GM12878 (cell line): ENCODE measurements at regions not wholly inside any gene's neighbourhood (a gene's known extent, or its start where the extent isn't known, plus 50 kb on each side); places are given as distances from the start of the nearest gene placed in this dataset.

ENCODE experiments used
- ATAC-seq: fragments of 200-7000 bp; cut with Tn5 transposase; 3 replicates; pipeline ENCODE4 v1.9.1; 2020; ENCODE audit warnings: mild to moderate bottlenecking, moderate library complexity
- BruUV-seq: library from RNA; stranded (reverse); fragments of 400-500 nt; replicated peaks from 2 replicates; lab custom pipeline; 2021; lab: Mats Ljungman, UMichigan
- CTCF ChIA-PET: fragments of 300-600 bp; sonication (Branson Sonifier 250); formaldehyde crosslinking; extraction: SDS; loops from one replicate; lab custom pipeline; 2021; ENCODE audit warnings: inconsistent platforms; lab: Yijun Ruan, JAX
- POLR2A ChIA-PET: fragments of 350-600 bp; formaldehyde crosslinking; extraction: SDS; loops from one replicate; lab custom pipeline; 2021; ENCODE audit warnings: inconsistent platforms; lab: Charles Lee
- RAD21 ChIA-PET: fragments of 300-600 bp; sonication (Branson Sonifier 250); formaldehyde crosslinking; loops from one replicate; lab custom pipeline; 2023; ENCODE audit warnings: antibody characterized with exemption; ENCODE audit not compliant: unreplicated experiment; lab: Charles Lee
- SMC1A ChIA-PET: fragments of 300-600 bp; sonication (Branson Sonifier 250); formaldehyde crosslinking; loops from one replicate; lab custom pipeline; 2023; ENCODE audit not compliant: unreplicated experiment, uncharacterized antibody; lab: Charles Lee
- DNase-seq: peaks from one replicate; pipeline ENCODE4 v3.0.0-alpha.2; 2011; ENCODE audit warnings: low read depth, low spot score
- FAIRE-seq: peaks from 3 replicates; lab custom pipeline; 2011; peaks lifted over from hg19 to GRCh38; lab: Jason Lieb, UNC
- H2AFZ ChIP-seq: 2 replicates; pipeline ENCODE4 v1.6.0; 2011; ENCODE audit warnings: low read depth, low read length, control low read depth; ENCODE audit not compliant: control insufficient read depth
- H3K27ac ChIP-seq: 2 replicates; pipeline ENCODE4 v1.5.1; 2011; ENCODE audit warnings: control low read depth; ENCODE audit not compliant: control insufficient read depth, insufficient read depth
- H3K27me3 ChIP-seq, 2 experiments: replicated peaks in 1 of 2; 2 replicates each; pipeline versions ENCODE4 v1.6.0 to v1.6.1; 2011; ENCODE audit warnings: low read length in 1 of 2; ENCODE audit not compliant: control insufficient read depth in 2 of 2, insufficient read depth in 2 of 2
- H3K36me3 ChIP-seq, 2 experiments: 2 replicates each; pipeline ENCODE4 v1.5.1; 2011; ENCODE audit warnings: low read length in 1 of 2; ENCODE audit not compliant: control insufficient read depth in 2 of 2, insufficient read depth in 2 of 2
- H3K4me1 ChIP-seq: 2 replicates; pipeline ENCODE4 v1.6.1; 2011; ENCODE audit warnings: mild to moderate bottlenecking, low read length, moderate library complexity, mixed read lengths; ENCODE audit not compliant: control insufficient read depth, insufficient read depth
- H3K4me2 ChIP-seq: 2 replicates; pipeline ENCODE4 v1.6.0; 2011; ENCODE audit warnings: control low read depth; ENCODE audit not compliant: control insufficient read depth, insufficient read depth
- H3K4me3 ChIP-seq: fragments of 200-600 bp; sonication (generic); 2 replicates; pipeline ENCODE4 v1.5.1; 2016
- H3K79me2 ChIP-seq: 2 replicates; pipeline ENCODE4 v1.6.0; 2011; ENCODE audit warnings: low read length; ENCODE audit not compliant: control insufficient read depth, insufficient read depth
- H3K9ac ChIP-seq: 2 replicates; pipeline ENCODE4 v1.8.0; 2011; ENCODE audit warnings: low read length, control low read depth, mixed read lengths; ENCODE audit not compliant: control insufficient read depth, insufficient read depth
- H3K9me3 ChIP-seq: replicated peaks from 3 replicates; pipeline ENCODE4 v1.5.1; 2011; ENCODE audit warnings: mild to moderate bottlenecking, low read length; ENCODE audit not compliant: control insufficient read depth, insufficient read depth
- H4K20me1 ChIP-seq: 2 replicates; pipeline ENCODE4 v1.6.0; 2011; ENCODE audit not compliant: control insufficient read depth, insufficient read depth
- BCL11A ChIP-seq: IDR thresholded peaks from 2 replicates; pipeline ENCODE4 v1.6.1; 2011; ENCODE audit warnings: low read depth, low read length
- BHLHE40 ChIP-seq, 2 experiments: fragments of 450-650 bp in 1 of 2; IDR thresholded peaks; 2 replicates each; pipeline ENCODE4 v1.6.1; 2011 to 2017; ENCODE audit warnings: low read depth in 2 of 2, borderline replicate concordance in 1 of 2, improper control_type of control experiment in 1 of 2, low read length in 1 of 2, mild to moderate bottlenecking in 1 of 2
- CHD2 ChIP-seq: IDR thresholded peaks from 2 replicates; pipeline ENCODE4 v1.6.1; 2011; ENCODE audit warnings: low read depth, low read length, improper control_type of control experiment, borderline replicate concordance
- CTCF ChIP-seq, 3 experiments: IDR thresholded peaks in 2 of 3; conservative IDR thresholded peaks in 1 of 3; 2 replicates each; pipeline ENCODE4 v1.5.1; 2011; ENCODE audit warnings: low read depth in 3 of 3, low read length in 3 of 3, mild to moderate bottlenecking in 3 of 3, control low read depth in 2 of 3, moderate library complexity in 2 of 3, inconsistent platforms in 1 of 3, mixed read lengths in 1 of 3; ENCODE audit not compliant: control insufficient read depth in 2 of 3, insufficient read depth in 1 of 3; ENCODE audit errors: extremely low read depth in 1 of 3
- FOS ChIP-seq: IDR thresholded peaks from 3 replicates; pipeline ENCODE4 v1.6.1; 2011; ENCODE audit warnings: borderline replicate concordance; ENCODE audit not compliant: insufficient read length; ENCODE audit errors: extremely low read depth
- GATAD2B ChIP-seq: fragments of 450-650 bp; conservative IDR thresholded peaks from 2 replicates; pipeline ENCODE4 v1.6.1; 2017; ENCODE audit warnings: low read depth, mild to moderate bottlenecking, moderate library complexity
- KLF5 ChIP-seq: fragments of 450-650 bp; IDR thresholded peaks from 2 replicates; pipeline ENCODE4 v1.6.1; 2014; ENCODE audit warnings: mild to moderate bottlenecking; ENCODE audit not compliant: partially characterized antibody
- MEF2B ChIP-seq: fragments of 450-650 bp; IDR thresholded peaks from 2 replicates; pipeline ENCODE4 v1.6.1; 2018; ENCODE audit warnings: mild to moderate bottlenecking, moderate library complexity; ENCODE audit not compliant: partially characterized antibody, poor library complexity, severe bottlenecking
- MTA2 ChIP-seq: fragments of 450-650 bp; IDR thresholded peaks from 2 replicates; pipeline ENCODE4 v1.6.1; 2016; ENCODE audit warnings: low read depth, mild to moderate bottlenecking, moderate library complexity
- YY1 ChIP-seq: IDR thresholded peaks from 2 replicates; pipeline ENCODE4 v1.6.1; 2011; ENCODE audit warnings: low read depth, mild to moderate bottlenecking, low read length
- WGBS: methylation state at CpG from one replicate; pipeline ENCODE4 v1.1.6; 2016; ENCODE audit warnings: low lambda C conversion rate; ENCODE audit not compliant: insufficient replicate concordance, insufficient coverage; ENCODE audit errors: missing lambda C conversion rate; 5-methylcytosine and 5-hydroxymethylcytosine counted together
- in situ Hi-C: fragments of 300-500 bp; cut with MboI; formaldehyde crosslinking; loops from 9 replicates; pipeline ENCODE4 v1.14.3; 2018; ENCODE audit warnings: mixed read lengths
- intact Hi-C: fragments of 100-400 bp; cut with micrococcal nuclease; formaldehyde crosslinking; loops from one replicate; pipeline ENCODE4 v1.14.2; 2022; ENCODE audit not compliant: unreplicated experiment

DNA sequence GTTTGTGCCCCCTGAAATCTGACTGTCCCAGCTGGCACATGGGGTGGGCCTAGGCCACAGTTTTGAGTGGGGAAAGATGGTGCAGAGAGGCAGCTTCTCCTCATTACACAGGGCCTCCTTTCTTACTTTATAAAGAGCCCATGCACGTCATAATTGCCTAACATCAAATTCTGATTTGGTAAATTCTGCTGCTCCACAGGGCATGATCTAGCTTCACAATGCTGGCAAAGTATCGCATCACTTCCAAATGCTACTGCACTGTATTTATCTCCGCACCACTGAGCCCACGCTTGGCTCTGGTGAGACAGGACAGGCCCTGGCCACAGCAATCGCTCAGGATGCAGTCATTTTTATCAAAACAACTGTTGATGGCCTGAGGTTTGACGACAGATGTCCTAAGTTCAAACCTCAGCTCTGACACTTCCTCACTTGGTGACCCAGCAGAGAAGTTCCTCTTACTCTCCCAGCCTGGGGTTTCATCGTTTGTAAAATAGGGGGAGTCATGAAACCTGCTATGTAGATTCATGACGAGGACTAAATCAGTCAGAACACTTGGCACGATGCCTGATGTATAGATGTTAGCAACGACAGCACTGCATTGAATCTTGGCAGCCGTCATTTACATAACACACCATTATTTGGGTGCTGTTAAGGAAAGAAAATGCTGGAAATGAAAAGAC, 187.9 kb downstream of the TTLL2 start:
- 19% methylated on average over 11 of the region's 11 CpGs for WGBS
- Histone ChIP-seq H3K9me3 (no peaks in the 10 kb centered on the region), H3K27ac (no peak overlapping the region), H3K4me3 (no peak overlapping the region), H3K27me3 (no peaks in the 10 kb centered on the region), H3K79me2 (no peaks in the 10 kb centered on the region), H3K9ac (no peak overlapping the region), H4K20me1 (no peaks in the 10 kb centered on the region), H2AFZ (no peak overlapping the region), H3K4me2 (no peak overlapping the region), H3K4me1 (no peaks in the 10 kb centered on the region), H3K36me3 (no peaks in the 10 kb centered on the region)
- DNase-seq (no peak), FAIRE-seq (no peak), ATAC-seq (no peak; the same call in 2 of the 3 replicates)
- in situ Hi-C loops (no loop called here), intact Hi-C loops (no loop called here)
- no TSS peak for BruUV-seq
- ChIA-PET CTCF (no interaction called here), SMC1A (no interaction called here), POLR2A (no interaction called here), RAD21 (no interaction called here)
- TF ChIP-seq BHLHE40 (IDR thresholded peaks at IDR 0.05; ENCODE audit: borderline replicate concordance in 1 of 2, low read depth in 2 of 2, low read length in 1 of 2) (no peak), BCL11A (no peak)

- no peak overlapping the region for H3K27ac ChIP-seq
Measured at GRCh38 chr6:167513778-167514177, 188.9 kb downstream of the TTLL2 start.

More at GRCh38 chr6:167513778-167514177, 188.9 kb downstream of the TTLL2 start:
- no TSS peak for BruUV-seq
- in situ Hi-C loops (no loop called here), intact Hi-C loops (no loop called here)
- Histone ChIP-seq H3K4me2 (no peak overlapping the region), H4K20me1 (no peaks in the 10 kb centered on the region), H3K27me3 (no peaks in the 10 kb centered on the region)
- SMC1A ChIA-PET, result no interaction called here
- CTCF ChIA-PET, result interaction anchor here (0.9 kb wide), 1 partner anchor 17 kb away, joined by 4 read pairs; no protein-coding TSS in a partner anchor
- TF ChIP-seq FOS (no peak), MTA2 (no peak), GATAD2B (no peak), CTCF (IDR thresholded peaks at IDR 0.05 in 2 of 3, conservative IDR thresholded peaks at IDR 0.05 in 1 of 3; ENCODE audit: control insufficient read depth in 2 of 3, extremely low read depth in 1 of 3, insufficient read depth in 1 of 3, low read depth in 3 of 3, low read length in 3 of 3) (no peak), YY1 (no peak), MEF2B (no peak), CHD2 (no peak), KLF5 (no peak)
- TF ChIP-seq, all 136 proteins: peak for 0
- no peak for DNase-seq
- FAIRE-seq, result no peak
- RAD21 ChIA-PET, result no interaction called here
- WGBS, result 40% methylated on average over 9 of the region's 9 CpGs
- POLR2A ChIA-PET, result no interaction called here
- H3K36me3 ChIP-seq, result no peaks in the 10 kb centered on the region
- no peaks in the 10 kb centered on the region for H3K9me3 ChIP-seq
- no peak overlapping the region for H3K9ac ChIP-seq
- H3K4me3 ChIP-seq, result no peak overlapping the region
- ATAC-seq, result no peak
- H3K4me1 ChIP-seq, result no peaks in the 10 kb centered on the region
- H2AFZ ChIP-seq, result no peak overlapping the region
- H3K79me2 ChIP-seq, result no peaks in the 10 kb centered on the region
